ENCODE measurements at regions not wholly inside any gene's neighbourhood (a gene's known extent, or its start where the extent isn't known, plus 50 kb on each side); places are given as distances from the start of the nearest gene placed in this dataset.
"Not testable (repeated sequence)": the region's sequence is repeated elsewhere in the genome, so short reads cannot be mapped to it uniquely, and the experiment has no call there.

DNA sequence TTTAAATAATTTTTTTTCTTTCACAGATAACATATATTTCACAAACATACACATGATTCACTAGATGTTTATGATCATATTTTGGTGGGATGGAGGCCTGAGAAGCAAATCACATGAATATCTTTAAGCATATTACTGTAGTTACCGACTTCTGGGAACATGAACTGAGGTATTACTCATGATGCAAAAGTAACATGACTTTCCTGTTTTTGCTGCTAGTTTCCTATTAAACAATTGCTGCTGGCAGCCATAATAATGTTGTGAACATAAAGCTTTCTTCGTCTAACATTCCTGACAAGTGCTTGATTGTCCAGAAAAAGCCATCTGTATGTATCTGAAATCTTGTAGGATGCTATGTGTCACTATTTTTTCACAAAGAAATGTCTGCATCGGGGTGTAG lies 145.4 kb downstream of the MTX2 start:
- Mint-ChIP-seq H3K27me3 (peaks cover 4% of the 10 kb centered on the region), H3K9me3 (no peaks in the 10 kb centered on the region), H3K4me3 (no peak overlapping the region), H3K36me3 (ENCODE audit: low read depth) (no peaks in the 10 kb centered on the region), H3K27ac (no peak overlapping the region), H3K4me1 (ENCODE audit: low read depth) (no peaks in the 10 kb centered on the region)
- intact Hi-C loops (cut with micrococcal nuclease), result no loop called here

- Mint-ChIP-seq H3K9me3 (no peaks in the 10 kb centered on the region), H3K4me3 (no peak overlapping the region), H3K27me3 (peaks cover 2% of the 10 kb centered on the region), H3K27ac (no peak overlapping the region), H3K4me1 (ENCODE audit: low read depth) (no peaks in the 10 kb centered on the region), H3K36me3 (ENCODE audit: low read depth) (no peaks in the 10 kb centered on the region)
- intact Hi-C loops (cut with micrococcal nuclease), result no loop called here
These were observed 146.1 kb downstream of the MTX2 start for GRCh38 chr2:176415174-176415895.

DNA sequence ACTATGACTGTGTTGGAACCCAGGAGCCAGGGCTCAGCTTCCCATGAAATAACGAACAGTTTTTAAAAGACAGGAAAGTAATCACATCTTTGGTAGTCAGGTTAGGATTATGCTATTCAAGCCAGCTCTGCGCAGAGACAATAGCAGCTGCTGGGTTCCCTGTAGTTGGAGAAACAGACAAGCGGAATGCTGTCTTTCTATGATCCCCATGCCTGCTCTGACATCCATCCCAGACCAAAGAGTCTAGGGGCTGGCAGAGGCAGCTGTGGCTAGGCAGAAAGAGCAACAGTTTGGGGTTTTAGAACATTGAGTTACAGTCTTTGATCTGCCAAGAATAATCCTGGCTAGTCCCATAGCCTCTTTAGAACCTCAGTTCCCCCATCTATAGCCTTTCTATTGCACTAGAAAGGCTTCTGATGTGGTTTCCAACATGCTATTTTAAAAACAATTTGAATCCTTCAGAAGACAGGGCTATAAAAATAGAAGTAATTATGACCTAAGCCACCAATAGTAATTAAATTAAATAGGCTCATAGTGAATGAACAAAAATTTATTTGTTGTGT lies 146.8 kb downstream of the MTX2 start:
- intact Hi-C loops (cut with micrococcal nuclease), result no loop called here
- no peak overlapping the region for H3K4me3 Mint-ChIP-seq
- no peaks in the 10 kb centered on the region for H3K4me1 Mint-ChIP-seq (ENCODE audit: low read depth)
- H3K9me3 Mint-ChIP-seq, result no peaks in the 10 kb centered on the region
- H3K27ac Mint-ChIP-seq, result no peak overlapping the region
- no peaks in the 10 kb centered on the region for H3K36me3 Mint-ChIP-seq (ENCODE audit: low read depth)
- peaks cover 2% of the 10 kb centered on the region for H3K27me3 Mint-ChIP-seq

GRCh38 chr2:176418768-176419167 lies 149.5 kb downstream of the MTX2 start:
- no peaks in the 10 kb centered on the region for H3K9me3 Mint-ChIP-seq
- intact Hi-C loops (cut with micrococcal nuclease), result no loop called here
- H3K27me3 Mint-ChIP-seq, result peaks cover 2% of the 10 kb centered on the region

DNA sequence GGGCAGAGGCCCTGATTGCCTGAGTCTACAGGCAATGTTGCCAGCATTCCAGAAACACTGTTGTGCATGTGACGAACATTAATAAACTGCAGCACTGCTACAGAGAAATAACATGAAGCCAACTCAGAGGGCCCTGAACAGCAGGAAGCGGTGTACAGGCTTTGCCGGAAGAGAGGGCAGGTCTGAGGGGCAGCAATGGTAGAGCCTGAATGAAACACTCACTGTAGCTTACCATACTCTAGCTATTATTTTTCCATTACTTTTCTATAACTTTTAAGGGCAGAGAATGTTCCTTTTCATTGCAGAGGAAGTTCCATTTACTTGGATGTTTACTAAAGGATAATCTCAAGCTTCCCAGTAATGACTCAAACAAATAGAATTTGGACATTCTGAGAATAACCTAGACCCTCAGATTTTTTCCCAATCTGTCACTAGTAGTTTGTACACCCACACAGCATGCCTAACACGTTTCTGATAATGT lies 150.4 kb downstream of the MTX2 start:
- Mint-ChIP-seq H3K36me3 (ENCODE audit: low read depth) (no peaks in the 10 kb centered on the region), H3K27ac (no peak overlapping the region), H3K4me3 (no peak overlapping the region), H3K27me3 (peaks cover 2% of the 10 kb centered on the region), H3K9me3 (no peaks in the 10 kb centered on the region), H3K4me1 (ENCODE audit: low read depth) (no peaks in the 10 kb centered on the region)
- intact Hi-C loops (cut with micrococcal nuclease), result loop anchor here (5.0 kb wide), 1 partner anchor 618 kb away; no protein-coding TSS in a partner anchor

More at GRCh38 chr2:176418768-176419167, 149.5 kb downstream of the MTX2 start:
- H3K36me3 Mint-ChIP-seq (ENCODE audit: low read depth), result no peaks in the 10 kb centered on the region
- no peak overlapping the region for H3K27ac Mint-ChIP-seq
- H3K4me3 Mint-ChIP-seq, result no peak overlapping the region
- H3K4me1 Mint-ChIP-seq (ENCODE audit: low read depth), result no peaks in the 10 kb centered on the region

GRCh38 chr2:176421297-176422050 lies 152.2 kb downstream of the MTX2 start:
- no peak overlapping the region for H3K4me3 Mint-ChIP-seq
- H3K27me3 Mint-ChIP-seq, result no peaks in the 10 kb centered on the region
- no peaks in the 10 kb centered on the region for H3K4me1 Mint-ChIP-seq (ENCODE audit: low read depth)
- no peaks in the 10 kb centered on the region for H3K36me3 Mint-ChIP-seq (ENCODE audit: low read depth)
- H3K9me3 Mint-ChIP-seq, result no peaks in the 10 kb centered on the region
- H3K27ac Mint-ChIP-seq, result no peak overlapping the region
- intact Hi-C loops (cut with micrococcal nuclease), result loop anchor here (5.0 kb wide), 1 partner anchor 616 kb away; no protein-coding TSS in a partner anchor

- H3K4me1 Mint-ChIP-seq (ENCODE audit: low read depth), result peaks cover under 1% of the 10 kb centered on the region
- no peak overlapping the region for H3K4me3 Mint-ChIP-seq
- no peaks in the 10 kb centered on the region for H3K27me3 Mint-ChIP-seq
- H3K9me3 Mint-ChIP-seq, result peaks cover 12% of the 10 kb centered on the region
- H3K36me3 Mint-ChIP-seq (ENCODE audit: low read depth), result no peaks in the 10 kb centered on the region
- intact Hi-C loops (cut with micrococcal nuclease), result loop anchor here (5.0 kb wide), 1 partner anchor 613 kb away; no protein-coding TSS in a partner anchor
- H3K27ac Mint-ChIP-seq, result no peak overlapping the region
These were observed 154.6 kb downstream of the MTX2 start for GRCh38 chr2:176423819-176424218.

GRCh38 chr2:176424746-176425145 lies 155.5 kb downstream of the MTX2 start:
- peaks cover 5% of the 10 kb centered on the region for H3K4me1 Mint-ChIP-seq (ENCODE audit: low read depth)
- peaks cover 22% of the 10 kb centered on the region for H3K9me3 Mint-ChIP-seq
- H3K4me3 Mint-ChIP-seq, result no peak overlapping the region
- H3K27me3 Mint-ChIP-seq, result no peaks in the 10 kb centered on the region
- intact Hi-C loops (cut with micrococcal nuclease), result loop anchor here (5.0 kb wide), 1 partner anchor 613 kb away; no protein-coding TSS in a partner anchor
- no peaks in the 10 kb centered on the region for H3K36me3 Mint-ChIP-seq (ENCODE audit: low read depth)
- H3K27ac Mint-ChIP-seq, result no peak overlapping the region

- Mint-ChIP-seq H3K9me3 (peaks cover 28% of the 10 kb centered on the region), H3K4me3 (no peak overlapping the region), H3K27ac (no peak overlapping the region), H3K4me1 (ENCODE audit: low read depth) (peaks cover 5% of the 10 kb centered on the region), H3K36me3 (ENCODE audit: low read depth) (no peaks in the 10 kb centered on the region), H3K27me3 (no peaks in the 10 kb centered on the region)
- intact Hi-C loops (cut with micrococcal nuclease), result no loop called here
These were observed 158.3 kb downstream of the MTX2 start for GRCh38 chr2:176427549-176427948.

GRCh38 chr2:176428944-176429469 lies 159.8 kb downstream of the MTX2 start:
- H3K4me1 Mint-ChIP-seq (ENCODE audit: low read depth); intact Hi-C loops (cut with micrococcal nuclease); H3K36me3 Mint-ChIP-seq (ENCODE audit: low read depth); H3K27me3 Mint-ChIP-seq; H3K4me3 Mint-ChIP-seq; H3K27ac Mint-ChIP-seq: not testable (repeated sequence)
- H3K9me3 Mint-ChIP-seq, result peaks cover 33% of the 10 kb centered on the region

DNA sequence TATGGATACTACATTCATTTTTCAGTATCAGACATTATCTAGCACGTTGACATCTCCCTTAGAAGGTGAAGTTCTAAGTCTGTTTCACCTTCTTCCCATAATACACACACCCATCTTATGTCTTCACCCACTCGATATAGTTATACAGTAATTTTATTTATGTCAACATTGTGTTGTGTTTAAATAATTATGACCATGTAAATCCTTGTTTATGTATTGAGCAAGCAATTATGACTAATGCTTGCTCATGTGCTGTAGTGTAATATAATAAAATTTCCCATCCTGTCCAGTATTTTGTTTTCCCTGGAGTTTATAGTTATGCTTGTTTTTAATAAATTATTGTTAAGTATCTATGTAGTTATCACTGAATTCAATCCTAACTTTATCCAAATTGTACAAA lies 163.2 kb downstream of the MTX2 start:
- Mint-ChIP-seq H3K36me3 (ENCODE audit: low read depth) (no peaks in the 10 kb centered on the region), H3K27ac (no peak overlapping the region), H3K4me1 (ENCODE audit: low read depth) (peaks cover 5% of the 10 kb centered on the region), H3K27me3 (peaks cover 4% of the 10 kb centered on the region), H3K9me3 (peaks cover 45% of the 10 kb centered on the region), H3K4me3 (no peak overlapping the region)
- intact Hi-C loops (cut with micrococcal nuclease), result no loop called here

- no peak overlapping the region for H3K27ac Mint-ChIP-seq
- no peak overlapping the region for H3K4me3 Mint-ChIP-seq
- intact Hi-C loops (cut with micrococcal nuclease), result no loop called here
- peaks cover 17% of the 10 kb centered on the region for H3K9me3 Mint-ChIP-seq
- peaks cover 10% of the 10 kb centered on the region for H3K27me3 Mint-ChIP-seq
- no peaks in the 10 kb centered on the region for H3K36me3 Mint-ChIP-seq (ENCODE audit: low read depth)
- H3K4me1 Mint-ChIP-seq (ENCODE audit: low read depth), result no peaks in the 10 kb centered on the region
These were observed 166.5 kb downstream of the MTX2 start for GRCh38 chr2:176435729-176436128.

- no peaks in the 10 kb centered on the region for H3K36me3 Mint-ChIP-seq (ENCODE audit: low read depth)
- intact Hi-C loops (cut with micrococcal nuclease), result no loop called here
- H3K27ac Mint-ChIP-seq, result no peak overlapping the region
- peaks cover 2% of the 10 kb centered on the region for H3K27me3 Mint-ChIP-seq
- H3K4me3 Mint-ChIP-seq, result no peak overlapping the region
- no peaks in the 10 kb centered on the region for H3K4me1 Mint-ChIP-seq (ENCODE audit: low read depth)
- no peaks in the 10 kb centered on the region for H3K9me3 Mint-ChIP-seq
These were observed 174.7 kb downstream of the MTX2 start for GRCh38 chr2:176443946-176444345.

DNA sequence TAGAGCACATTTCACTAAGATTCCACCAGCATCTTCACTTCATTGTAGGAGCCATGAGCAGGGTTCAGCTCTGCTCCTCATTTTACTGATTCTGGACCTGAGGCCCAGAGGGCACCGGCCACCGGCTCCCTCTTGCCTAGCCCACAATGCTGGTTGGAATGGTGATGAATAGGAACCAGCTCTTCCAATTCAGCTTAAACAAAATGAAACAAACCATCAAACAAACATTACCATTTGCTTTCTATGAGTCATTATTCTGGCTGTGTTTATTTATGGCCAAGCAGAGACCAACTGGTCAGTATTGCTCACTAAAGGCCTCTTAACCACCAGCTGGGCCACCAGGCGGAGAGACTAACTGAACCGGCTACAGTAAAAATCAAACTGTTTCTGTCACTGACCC lies 176.7 kb downstream of the MTX2 start:
- Mint-ChIP-seq H3K27me3 (peaks cover 5% of the 10 kb centered on the region), H3K9me3 (no peaks in the 10 kb centered on the region), H3K4me3 (no peak overlapping the region), H3K27ac (no peak overlapping the region), H3K4me1 (ENCODE audit: low read depth) (no peaks in the 10 kb centered on the region), H3K36me3 (ENCODE audit: low read depth) (no peaks in the 10 kb centered on the region)
- intact Hi-C loops (cut with micrococcal nuclease), result no loop called here

Measured in dendritic cell treated with granulocyte-macrophage colony-stimulating factor and Interleukin-4, amounts not matched to agents 40 ng/mL and 50 ng/mL, for 4 days (primary cell).